SK-N-MC (cell line): ENCODE measurements at regions not wholly inside any gene's neighbourhood (a gene's known extent, or its start where the extent isn't known, plus 50 kb on each side); places are given as distances from the start of the nearest gene placed in this dataset.

Experiments
- EZH2 ChIP-seq: fragments of 200-600 bp; sonication (generic); IDR thresholded peaks from one replicate; pipeline ENCODE4 v1.6.1; 2017; ENCODE audit warnings: antibody characterized with exemption
- FOXP2 ChIP-seq: optimal IDR thresholded peaks from 2 replicates; pipeline ENCODE3; 2011; ENCODE audit warnings: mild to moderate bottlenecking, moderate library complexity; ENCODE audit not compliant: insufficient read depth; ENCODE audit errors: extremely low read length, control extremely low read depth
- POLR2AphosphoS5 ChIP-seq: IDR thresholded peaks from 2 replicates; pipeline ENCODE4 v1.6.1; 2012; ENCODE audit warnings: mild to moderate bottlenecking, low read depth, low read length, borderline replicate concordance

- TF ChIP-seq EZH2 (no peak), POLR2AphosphoS5 (no peak; the same call in 1 of the 2 replicates), FOXP2 (no peak)
Measured at GRCh38 chr6:134821397-134821796, 128.5 kb downstream of the ALDH8A1 start.
